Stomach (tissue), 4 donors: ENCODE measurements at regions not wholly inside any gene's neighbourhood (a gene's known extent, or its start where the extent isn't known, plus 50 kb on each side); places are given as distances from the start of the nearest gene placed in this dataset.

Source experiments
- CTCF ChIP-seq, 7 experiments: fragments of 450-650 bp in 4 of 7; fragments of 200-600 bp in 3 of 7; sonication (generic) in 3 of 7; IDR thresholded peaks; one replicate each; pipeline ENCODE4 v1.5.1; 2016 to 2019; ENCODE audit warnings: antibody characterized with exemption in 7 of 7, control low read depth in 2 of 7, mild to moderate bottlenecking in 1 of 7
- POLR2A ChIP-seq, 4 donors: fragments of 450-650 bp; IDR thresholded peaks; one replicate each; pipeline ENCODE4 v1.6.1; 2016; ENCODE audit warnings: antibody characterized with exemption in 4 of 4, control low read depth in 2 of 4, mild to moderate bottlenecking in 1 of 4, moderate library complexity in 1 of 4

- no peak for TF ChIP-seq CTCF (IDR thresholded peaks at IDR 0.05)
- TF ChIP-seq POLR2A (IDR thresholded peaks at IDR 0.05): no peak
Measured at GRCh38 chr4:54473077-54473545, 184.6 kb upstream of the KIT start.
